ENCODE measurements at regions not wholly inside any gene's neighbourhood (a gene's known extent, or its start where the extent isn't known, plus 50 kb on each side); places are given as distances from the start of the nearest gene placed in this dataset.

DNA sequence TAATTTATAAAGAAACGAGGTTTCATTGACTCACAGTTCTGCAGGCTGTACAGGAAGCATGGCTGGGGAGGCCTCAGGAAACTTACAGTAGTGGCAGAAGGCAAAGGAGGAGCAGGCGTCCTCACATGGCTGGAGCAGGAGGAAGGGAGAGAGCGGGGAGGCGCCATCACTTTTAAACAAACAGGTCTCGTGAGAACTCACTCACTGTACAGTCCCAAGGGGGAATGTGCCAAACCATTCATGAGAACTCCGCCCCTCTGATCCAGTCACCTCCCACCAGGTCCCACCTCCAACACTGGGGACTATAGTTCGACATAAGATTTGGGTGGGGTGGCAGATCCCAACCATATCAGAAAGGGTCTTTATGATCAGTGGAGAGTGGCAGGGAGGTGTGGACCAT lies 392.4 kb upstream of the TNRC6C start:
- TF ChIP-seq, protein P1, sequence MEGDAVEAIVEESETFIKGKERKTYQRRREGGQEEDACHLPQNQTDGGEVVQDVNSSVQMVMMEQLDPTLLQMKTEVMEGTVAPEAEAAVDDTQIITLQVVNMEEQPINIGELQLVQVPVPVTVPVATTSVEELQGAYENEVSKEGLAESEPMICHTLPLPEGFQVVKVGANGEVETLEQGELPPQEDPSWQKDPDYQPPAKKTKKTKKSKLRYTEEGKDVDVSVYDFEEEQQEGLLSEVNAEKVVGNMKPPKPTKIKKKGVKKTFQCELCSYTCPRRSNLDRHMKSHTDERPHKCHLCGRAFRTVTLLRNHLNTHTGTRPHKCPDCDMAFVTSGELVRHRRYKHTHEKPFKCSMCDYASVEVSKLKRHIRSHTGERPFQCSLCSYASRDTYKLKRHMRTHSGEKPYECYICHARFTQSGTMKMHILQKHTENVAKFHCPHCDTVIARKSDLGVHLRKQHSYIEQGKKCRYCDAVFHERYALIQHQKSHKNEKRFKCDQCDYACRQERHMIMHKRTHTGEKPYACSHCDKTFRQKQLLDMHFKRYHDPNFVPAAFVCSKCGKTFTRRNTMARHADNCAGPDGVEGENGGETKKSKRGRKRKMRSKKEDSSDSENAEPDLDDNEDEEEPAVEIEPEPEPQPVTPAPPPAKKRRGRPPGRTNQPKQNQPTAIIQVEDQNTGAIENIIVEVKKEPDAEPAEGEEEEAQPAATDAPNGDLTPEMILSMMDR (IDR thresholded peaks at IDR 0.05), result no peak
- no peak for TF ChIP-seq POLR2A (IDR thresholded peaks at IDR 0.05)

Measured in upper lobe of left lung (tissue), 4 donors.